Stimulated activated CD8-positive, alpha-beta memory T cell treated with anti-CD3 and anti-CD28 coated beads, Interleukin-7, amount 100 ng/mL, for 48 hours (primary cell): ENCODE measurements at regions not wholly inside any gene's neighbourhood (a gene's known extent, or its start where the extent isn't known, plus 50 kb on each side); places are given as distances from the start of the nearest gene placed in this dataset.

ENCODE experiments used
- DNase-seq, 2 donors: peaks; one replicate each; pipeline ENCODE4 v3.0.0-alpha.2; 2020; ENCODE audit warnings: low read depth in 1 of 2; ENCODE audit errors: extremely low read depth in 1 of 2

DNA sequence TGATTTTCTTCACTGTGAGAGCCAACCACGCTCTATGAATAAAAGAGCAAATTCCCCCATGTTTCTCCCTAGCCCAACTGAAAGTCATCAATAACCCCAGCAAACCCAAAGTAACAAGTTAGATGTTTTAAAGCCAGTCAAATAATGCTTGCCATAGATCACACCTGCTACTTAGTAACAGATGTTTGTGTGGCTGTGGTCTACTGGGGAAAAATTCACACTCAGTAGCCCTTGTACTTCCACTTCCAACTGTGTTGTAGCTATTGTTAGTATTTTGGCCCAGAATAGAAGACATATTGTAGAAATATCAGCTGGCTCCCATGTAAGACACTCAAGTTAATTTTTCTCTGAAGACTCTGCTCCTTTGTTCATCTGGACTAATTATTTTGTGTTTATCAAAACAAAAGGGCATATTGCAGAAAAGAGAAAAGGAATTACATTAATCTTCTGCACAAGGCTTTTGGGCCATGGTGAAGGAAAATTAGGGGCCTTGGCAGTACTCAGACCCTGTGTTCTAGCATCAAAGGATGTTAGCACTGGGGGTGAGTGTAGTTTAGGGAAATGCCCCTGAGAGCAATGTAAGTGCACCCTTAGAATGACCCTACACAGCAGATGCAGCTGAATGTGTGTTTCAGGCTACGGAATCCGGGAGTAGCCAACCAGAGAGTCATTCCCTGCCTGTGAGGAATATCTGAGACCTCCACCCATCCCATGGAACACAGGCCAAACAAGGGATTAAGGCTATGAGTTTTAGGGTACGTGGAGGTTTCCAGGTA, 521.9 kb downstream of the EPHA4 start:
- DNase-seq: no peak

DNA sequence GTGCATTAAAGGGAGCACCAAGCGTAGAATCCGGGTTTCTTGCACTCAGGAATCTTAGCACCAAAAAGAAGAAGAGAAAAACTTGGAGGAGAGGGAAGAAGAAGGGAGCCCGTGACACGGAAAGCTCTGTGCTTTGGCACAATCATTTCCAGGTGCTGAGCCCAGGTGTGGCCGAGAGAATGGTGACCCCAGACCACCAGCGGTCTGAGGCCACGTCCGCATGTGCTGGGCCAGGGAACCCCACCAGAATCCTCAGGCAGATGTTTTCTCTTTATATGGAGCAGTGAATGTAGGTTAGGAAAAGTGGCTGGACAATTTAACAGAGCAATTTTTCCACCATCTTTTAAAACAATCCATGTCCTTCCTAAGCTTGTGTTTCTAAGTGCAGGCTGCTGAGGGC, 520.9 kb downstream of the EPHA4 start:
- DNase-seq: no peak

DNA sequence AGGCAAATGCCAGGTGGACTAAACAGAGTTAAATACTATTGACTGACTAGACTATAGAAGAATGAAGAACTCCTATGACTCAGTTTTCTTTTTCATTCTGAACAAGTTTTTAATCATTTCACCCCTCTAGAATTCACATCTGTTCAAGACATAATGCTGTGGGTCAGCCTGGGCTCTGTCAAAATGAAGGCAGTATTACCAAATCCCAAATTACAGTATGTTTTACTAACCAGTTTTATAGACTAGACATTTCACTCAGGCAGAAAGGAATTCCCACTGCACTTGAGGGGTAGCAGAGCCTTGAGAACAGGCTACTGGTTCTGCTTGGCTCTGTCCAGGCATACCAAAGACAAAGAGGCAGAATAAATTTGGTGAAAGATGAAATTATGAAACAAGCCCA, 511.7 kb downstream of the EPHA4 start:
- no peak for DNase-seq

DNA sequence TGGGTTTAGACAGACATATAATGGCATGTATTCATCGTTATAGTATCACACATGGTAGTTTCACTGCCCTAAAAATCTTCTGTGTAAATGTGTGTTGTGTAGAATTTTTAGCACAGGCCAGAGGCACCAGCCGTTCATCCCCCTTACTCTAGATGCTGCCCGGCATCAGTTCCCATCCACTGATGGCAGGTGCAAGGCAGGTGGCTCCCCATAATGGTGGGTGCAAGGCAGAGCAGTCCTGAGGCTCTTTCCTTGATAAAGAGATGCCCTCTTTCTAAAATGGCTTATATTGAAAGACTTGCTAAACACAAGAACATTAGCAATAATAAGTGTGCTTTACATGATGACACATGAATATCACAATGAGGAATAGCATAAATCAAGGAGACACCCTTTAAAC, 508.5 kb downstream of the EPHA4 start:
- DNase-seq: no peak

DNA sequence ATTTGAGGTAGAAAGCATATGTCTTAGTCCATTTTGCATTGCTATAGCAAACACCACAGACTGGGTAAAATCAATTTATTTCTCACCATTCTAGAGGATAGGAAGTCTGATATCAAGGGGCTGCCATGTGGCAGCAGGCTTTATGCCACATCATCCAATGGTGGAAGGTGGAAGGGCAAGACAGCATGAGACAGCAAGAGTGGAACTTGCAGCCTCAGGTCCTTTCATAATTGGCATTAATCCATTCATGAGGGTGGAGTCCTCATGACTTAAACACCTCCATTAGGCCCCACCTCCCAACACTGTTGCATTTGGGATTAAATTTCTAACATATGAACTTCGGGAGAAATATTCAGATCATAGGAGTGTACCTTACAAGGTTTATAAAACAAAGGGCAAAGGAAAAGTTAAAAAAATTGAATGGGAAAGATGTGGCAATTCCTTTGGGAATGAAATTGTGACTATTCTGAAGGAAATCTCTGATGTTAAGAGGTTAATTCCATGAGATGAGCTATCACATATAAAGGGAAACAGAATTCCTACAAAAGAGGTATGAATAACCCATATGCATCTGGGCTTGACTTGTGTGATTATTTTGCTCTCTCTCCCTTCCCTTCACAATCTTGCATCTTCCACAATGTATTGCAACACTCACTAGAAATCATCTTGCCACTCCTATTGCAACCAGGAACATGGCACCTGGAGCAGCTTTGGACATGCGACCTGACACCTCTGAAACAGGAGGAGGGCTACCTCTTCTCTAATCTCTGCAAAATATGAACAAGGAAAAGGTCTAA, 507.8 kb downstream of the EPHA4 start:
- no peak for DNase-seq

DNA sequence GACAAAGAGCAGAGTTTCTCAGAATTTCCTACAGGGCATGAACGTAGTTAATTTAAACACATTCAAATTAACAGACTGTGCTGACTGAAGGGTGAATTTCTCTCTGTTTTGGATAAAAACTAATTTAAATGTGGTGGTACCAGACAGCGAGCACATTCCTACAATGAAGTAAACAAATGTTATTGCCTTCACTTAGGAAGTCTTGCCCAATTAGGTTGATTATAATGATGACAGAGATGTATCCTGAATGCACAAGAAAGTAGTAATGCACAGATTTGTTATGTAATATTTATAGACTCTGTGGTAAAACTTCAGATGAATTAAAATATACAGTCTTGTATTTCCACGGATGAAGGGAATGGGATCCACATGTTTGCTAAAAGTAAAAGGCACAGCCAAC, 507.2 kb downstream of the EPHA4 start:
- DNase-seq: no peak

DNA sequence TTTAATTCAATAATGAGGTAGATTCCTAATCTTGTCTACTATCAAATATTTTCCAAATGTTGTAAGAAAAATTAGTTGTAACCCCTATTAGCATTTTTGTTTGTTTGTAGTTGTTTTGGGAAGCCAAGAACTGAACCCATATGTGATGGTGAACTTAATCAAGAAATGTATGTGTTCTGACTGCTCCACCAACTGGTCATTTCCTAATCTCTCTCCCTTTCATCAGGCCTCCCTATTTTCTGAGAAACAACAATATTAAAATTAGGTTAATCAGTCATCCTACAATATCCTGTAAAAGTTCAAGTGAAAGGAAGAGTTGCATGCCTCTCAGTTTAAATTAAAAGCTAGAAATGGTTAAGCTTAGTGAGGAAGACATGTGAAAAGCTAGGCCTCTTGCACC, 504.0 kb downstream of the EPHA4 start:
- no peak for DNase-seq

DNA sequence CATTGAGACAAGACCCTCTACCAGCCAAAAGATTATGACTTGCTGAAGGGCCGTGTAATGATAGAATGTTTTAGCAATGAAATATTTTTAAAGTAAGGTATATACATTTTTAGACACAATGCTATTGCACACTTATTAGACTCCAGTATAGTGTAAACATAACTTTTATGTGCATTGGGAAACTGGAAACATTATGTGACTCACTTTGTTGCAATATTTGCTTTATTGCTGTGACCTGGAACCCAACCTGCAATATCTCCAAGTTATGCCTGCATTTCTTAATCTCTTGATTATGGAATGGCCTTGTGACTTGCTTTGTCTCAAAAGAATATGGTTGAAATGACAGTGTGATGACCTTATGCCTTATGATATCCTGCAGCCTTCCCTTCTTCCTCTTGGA, 502.0 kb downstream of the EPHA4 start:
- DNase-seq: no peak

DNA sequence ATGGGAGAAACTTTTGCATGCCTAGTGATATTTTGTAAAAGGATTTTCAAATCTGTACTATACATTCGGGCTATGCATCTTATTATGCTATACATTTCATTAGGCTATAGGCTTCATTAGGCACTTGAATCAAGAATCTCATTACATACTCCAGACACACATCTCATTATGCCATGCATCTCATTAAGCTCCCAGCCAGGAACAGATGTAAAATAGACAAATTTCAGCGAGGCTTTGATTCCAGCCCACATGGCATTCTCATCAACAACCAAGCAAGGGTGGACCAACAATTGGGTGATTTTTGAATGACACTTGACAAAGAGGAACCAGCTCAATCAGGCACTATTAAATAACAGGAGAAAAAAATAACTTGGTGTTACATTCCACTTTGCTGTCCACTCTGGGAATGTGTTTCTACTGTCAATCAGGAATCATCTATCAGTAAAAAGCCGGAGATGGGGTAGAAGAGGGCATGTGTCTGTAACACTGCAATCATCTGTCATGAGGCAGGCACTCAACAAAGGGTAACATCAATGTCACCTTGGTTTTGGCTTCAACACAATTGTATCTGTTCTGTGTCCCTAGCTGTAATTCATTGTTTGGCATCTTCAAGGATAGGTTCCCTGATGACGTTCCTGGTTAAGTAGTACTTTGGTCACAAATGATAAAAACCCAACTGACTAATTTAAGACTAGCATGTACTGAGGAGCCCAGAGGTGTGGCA, 498.6 kb downstream of the EPHA4 start:
- DNase-seq: no peak

DNA sequence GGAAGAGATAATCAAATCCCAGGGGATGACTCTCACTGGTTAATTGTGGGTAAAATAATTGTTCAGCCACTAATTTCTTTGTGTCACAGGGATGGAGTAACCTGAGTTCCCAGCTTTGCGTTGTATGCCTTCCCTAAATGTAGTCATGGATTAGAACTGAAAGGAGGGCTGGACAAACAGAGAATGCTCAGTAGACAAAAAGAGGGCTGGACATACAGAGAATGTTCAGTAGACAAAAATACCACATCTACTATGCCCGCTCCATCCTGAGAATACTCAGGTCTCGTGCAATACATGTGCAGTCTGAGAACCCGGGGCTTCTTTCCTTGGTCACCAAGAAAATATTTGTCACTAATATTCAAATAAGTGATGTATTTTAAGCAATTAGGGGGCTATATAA, 497.9 kb downstream of the EPHA4 start:
- no peak for DNase-seq

DNA sequence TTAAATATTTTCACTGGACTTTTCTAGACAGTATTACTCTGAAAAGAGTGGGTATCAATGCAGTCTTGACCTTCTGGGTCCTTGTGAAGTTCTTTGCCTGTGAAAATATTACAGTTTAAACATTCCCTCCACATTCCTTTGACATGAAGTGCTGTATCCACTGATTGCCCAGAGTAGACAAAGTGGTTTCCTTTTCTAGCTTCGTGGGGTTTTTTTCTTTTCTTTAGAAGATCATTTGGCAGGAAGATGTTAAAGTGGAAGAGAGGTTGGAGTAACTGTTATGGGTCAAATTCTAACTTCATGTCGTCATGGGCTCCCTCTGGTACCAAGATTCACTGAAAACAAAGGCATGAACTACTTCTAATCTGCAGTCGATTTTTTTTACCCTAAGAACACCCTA, 496.9 kb downstream of the EPHA4 start:
- DNase-seq: no peak

DNA sequence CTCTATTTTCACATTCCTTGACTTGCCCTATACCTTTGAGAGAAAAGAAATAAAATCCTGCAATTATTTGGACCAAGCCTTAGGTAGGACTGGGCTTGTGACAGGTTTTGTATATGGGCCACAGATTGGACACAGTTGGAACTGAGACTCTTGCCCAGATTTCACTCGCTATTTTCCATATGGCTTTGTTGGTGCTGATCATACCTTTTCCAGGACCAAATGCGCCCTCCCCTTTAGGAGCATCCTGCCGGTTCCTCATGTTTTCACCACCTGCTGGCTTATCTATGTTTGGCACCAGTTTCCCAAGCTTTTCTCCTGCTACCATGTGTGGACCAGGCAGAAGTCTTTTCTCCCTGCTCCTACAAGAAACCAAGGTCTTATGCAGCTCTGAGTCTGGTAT, 494.9 kb downstream of the EPHA4 start:
- DNase-seq: no peak

DNA sequence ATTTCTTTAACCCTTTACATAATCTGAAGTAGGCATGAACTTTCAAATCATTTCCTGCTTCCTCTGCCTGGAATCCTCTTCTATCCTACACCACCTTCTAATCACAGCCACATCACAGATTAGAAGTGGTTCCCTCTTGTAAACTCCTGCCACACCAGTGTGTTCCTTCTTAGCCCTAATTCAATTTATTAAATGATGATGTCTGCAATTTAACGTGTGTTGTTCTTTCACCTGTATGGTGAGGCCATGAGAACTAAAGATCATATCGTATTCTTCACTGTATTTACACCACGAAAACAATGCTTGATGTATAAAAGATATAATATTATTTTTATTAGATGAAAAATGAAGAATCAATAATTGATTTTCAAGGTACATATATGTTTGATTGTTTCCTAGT, 494.3 kb downstream of the EPHA4 start:
- no peak for DNase-seq

DNA sequence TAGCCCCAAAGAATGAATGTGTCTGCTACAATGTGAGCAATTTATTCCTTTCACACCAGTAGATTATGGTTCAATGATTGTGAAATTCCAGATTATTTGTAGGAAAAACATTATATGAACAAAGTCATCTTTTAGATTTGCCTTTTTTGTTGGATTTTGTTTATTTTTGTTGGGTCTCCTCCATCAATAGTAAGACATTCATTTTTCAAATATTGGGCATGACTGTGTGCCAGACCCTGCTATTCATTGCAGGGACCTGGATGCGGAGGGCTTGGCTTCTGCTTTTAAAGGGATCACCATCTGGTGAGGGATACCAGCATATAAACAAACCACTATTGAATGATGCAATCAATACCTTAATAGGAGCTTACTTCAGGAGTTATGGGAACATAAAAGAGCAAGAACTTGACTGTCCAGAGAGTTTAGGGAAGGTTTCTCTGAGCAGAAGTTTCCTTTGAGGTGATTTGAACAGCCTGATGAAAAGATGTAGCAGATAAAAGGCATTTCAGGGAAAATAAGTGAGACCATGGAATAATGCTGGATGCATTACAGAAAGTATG, 486.7 kb downstream of the EPHA4 start:
- no peak for DNase-seq

DNA sequence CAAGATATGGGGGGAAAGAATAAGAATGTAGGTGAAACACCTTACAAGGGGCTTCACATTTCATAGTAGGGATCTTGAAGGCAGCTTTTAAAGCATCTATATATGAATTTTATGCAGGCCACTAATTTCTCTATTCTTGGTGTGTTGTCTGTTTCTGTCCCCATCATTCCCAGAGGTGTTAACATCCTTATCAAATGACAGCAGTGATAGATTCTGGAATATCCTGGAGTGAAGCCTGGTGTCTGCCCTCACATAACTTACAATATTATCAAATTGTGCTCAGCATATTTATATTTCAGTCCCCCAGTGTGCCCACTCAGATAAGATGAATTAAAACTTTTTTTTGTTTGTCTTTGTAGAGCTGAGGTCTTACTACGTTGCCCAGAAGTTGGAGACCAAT, 486.2 kb downstream of the EPHA4 start:
- DNase-seq: no peak

DNA sequence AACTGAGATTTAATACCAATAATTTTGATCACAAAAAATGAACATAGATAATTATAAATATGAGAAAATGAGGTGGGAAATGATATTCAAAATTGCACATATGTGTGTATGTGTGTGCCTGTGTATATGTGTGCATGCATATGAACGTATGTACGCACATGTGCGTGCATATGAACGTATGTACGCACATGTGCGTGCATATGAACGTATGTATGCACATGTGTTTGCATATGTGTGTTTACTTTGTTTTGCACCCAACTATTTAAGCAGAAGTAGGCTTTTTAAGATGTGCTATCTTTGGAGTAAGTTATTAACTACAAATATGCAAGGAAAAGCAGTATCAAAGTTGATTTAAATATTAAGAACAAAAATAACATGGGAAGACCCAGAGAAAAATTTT, 484.3 kb downstream of the EPHA4 start:
- DNase-seq: no peak

DNA sequence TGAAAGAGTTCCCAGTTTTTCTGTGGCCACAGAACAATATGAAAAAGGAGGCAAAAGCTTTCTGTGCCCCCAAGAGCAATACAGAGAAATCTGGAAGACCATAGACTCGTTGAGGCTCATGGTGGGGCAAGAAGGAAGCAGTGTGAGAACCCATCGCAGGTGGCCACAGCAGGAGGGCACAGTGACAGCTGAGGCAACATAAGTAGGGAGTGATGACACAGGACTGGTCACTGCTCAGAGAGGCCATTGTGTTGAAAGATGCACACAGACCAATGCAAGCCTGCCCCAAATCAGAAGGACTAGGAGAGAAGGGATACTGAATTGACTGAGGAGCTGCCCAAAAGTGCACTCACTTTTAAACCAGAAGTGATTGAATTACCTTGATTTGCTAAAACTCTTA, 483.6 kb downstream of the EPHA4 start:
- no peak for DNase-seq

DNA sequence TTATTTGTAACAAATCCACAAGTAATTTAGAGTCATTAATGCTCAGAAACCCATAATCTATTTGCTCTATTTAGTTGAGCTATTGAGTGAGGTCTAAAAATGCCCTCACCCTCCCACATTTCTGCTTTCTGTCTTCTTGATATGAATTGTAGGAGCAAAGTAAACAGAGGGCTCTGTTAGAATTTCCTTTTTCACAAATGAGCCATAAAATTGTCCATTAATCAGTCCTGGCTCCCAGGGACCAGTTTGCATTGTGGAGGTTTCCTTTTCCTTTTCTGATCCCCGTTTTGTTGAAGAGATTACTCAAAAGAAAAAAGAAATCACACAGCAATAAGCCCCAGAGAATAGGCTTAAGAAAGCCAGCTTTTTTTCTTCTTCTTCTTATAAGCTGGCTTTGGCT, 476.7 kb downstream of the EPHA4 start:
- DNase-seq: no peak

DNA sequence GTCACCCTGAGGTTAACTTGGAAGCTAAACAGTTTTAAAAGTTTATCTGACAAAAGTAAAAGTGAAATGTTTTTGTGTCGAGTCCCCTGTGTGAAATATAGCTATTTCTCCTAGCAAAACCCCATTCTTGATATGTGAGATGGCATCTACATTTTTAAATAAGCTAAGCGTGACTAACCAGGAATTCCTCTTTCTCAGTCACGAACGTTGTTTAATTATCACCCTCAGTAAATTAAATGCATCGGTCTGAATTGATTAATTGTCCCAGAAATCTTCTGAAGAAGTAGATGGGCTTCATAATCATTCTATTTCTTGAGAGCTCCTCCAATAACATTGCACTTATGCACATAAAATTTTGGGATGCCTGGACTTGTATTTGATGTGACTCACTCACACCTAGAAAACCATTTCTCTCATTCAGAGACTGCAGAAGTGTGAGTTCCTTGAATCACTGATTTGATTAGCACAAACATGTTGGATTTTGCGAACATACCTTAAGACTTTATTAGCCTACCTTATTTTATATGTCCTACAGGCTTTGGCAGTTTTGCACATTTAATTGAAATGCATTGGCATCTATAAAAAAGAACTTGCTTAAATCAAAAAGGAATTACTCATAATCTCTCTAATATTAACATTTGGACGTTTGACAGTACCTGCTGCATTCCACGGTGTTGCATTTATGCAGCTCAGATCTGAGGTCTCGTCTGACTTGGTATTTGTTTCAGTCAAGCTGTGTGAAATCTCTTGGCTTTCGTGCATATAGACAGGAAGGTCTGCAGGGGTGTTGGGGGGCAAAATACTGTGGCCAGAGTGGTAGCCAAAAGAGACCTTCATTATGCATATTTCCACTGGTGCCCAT, 475.2 kb downstream of the EPHA4 start:
- DNase-seq: no peak

DNA sequence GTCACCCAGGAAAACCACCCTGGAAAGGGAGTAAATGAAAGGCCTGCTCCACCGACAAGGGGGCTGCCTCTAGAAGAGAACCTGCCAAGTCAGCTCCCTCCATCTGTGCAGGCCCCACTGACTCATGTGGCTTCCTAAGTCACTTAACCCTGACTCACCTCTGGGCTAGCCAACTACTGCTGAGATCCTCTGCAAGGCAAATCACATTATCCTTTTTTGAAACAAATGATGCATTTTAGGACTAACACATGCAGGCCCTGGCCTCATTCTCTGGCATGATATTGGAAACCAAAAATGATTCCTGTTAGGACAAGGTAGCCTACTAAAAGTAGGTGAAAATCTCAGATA, 474.6 kb downstream of the EPHA4 start:
- no peak for DNase-seq

DNA sequence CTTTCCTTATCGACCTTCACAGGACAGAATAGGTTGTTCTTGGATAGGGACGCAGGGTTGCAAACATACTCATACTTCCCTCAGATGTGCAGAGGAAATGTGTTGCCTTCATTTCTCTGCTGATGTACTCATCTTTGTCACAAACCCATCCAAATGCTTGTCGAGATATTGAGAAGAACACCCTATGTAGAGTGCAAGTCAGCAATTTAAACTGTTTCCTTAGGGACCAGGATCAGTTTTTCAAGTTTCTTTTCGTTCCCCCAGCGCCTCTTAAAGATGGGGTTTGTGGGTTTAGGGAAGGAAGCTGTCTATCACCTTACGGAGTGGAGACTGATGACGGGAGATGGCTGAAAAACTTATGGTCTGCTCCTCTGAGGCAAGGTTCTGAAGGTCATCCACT, 474.2 kb downstream of the EPHA4 start:
- no peak for DNase-seq
